ENCODE measurements at regions not wholly inside any gene's neighbourhood (a gene's known extent, or its start where the extent isn't known, plus 50 kb on each side); places are given as distances from the start of the nearest gene placed in this dataset.

DNA sequence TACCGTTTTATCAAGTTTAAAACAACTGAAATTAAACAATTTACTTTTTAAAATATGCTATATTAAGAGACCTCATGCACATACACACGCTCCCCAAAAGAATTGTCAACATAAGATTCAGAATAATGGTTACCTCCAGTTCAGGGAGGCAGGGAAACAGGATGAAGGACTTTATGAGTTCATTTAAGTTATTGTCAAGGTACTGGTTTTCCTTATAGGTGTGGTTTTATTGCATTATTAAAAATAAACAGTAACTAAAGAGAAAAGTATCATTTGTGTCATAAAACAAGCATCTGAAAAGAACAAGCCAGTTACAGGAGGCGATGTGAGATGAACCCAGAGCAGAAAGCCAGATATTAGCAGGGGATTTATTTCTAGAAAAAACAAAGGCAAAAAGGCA, 2376.7 kb downstream of the MAT2B start:
- TF ChIP-seq, protein P1, sequence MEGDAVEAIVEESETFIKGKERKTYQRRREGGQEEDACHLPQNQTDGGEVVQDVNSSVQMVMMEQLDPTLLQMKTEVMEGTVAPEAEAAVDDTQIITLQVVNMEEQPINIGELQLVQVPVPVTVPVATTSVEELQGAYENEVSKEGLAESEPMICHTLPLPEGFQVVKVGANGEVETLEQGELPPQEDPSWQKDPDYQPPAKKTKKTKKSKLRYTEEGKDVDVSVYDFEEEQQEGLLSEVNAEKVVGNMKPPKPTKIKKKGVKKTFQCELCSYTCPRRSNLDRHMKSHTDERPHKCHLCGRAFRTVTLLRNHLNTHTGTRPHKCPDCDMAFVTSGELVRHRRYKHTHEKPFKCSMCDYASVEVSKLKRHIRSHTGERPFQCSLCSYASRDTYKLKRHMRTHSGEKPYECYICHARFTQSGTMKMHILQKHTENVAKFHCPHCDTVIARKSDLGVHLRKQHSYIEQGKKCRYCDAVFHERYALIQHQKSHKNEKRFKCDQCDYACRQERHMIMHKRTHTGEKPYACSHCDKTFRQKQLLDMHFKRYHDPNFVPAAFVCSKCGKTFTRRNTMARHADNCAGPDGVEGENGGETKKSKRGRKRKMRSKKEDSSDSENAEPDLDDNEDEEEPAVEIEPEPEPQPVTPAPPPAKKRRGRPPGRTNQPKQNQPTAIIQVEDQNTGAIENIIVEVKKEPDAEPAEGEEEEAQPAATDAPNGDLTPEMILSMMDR (IDR thresholded peaks at IDR 0.05), result no peak
- TF ChIP-seq POLR2A (IDR thresholded peaks at IDR 0.05), result no peak
